ENCODE measurements at regions not wholly inside any gene's neighbourhood (a gene's known extent, or its start where the extent isn't known, plus 50 kb on each side); places are given as distances from the start of the nearest gene placed in this dataset.

DNA sequence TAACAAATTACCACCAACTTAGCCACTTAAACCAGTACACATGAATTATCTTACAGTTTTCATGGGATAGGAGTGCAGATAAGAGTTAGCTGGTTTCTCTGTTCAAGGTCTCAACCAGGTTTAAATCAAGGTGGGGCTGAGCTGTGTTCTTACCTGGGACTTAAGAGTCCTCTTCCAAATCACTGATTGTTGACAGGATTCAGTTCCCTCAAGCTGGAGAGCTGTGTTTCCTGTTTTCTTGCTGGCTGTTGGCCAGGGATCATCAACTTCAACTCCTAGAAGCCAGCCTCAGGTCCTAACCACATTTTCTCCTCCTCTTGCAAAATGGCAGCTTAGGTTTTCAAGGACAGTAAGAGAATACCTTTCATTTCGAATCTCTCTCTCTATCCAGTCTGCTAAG is 123.8 kb upstream of the CHRM3 start:
- DNase-seq = no peak

DNA sequence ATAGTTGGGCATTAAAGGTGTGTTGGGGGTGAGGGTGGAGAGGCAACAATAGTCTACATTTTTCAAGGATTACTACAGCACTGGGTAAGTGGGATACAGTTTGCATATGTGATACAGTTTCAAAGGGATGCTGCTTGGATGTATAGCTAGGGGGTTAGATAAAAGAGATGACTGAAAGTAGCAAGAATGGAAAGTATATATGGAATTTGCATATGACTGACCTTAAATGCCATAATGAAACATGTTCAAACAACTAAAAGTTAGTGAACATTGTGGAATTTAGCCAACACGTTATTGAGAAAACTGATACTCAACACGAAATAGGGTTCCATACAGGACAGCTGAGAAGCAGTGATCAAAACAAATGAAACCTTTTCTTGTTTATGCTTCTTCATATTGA is 124.8 kb upstream of the CHRM3 start:
- no peak for DNase-seq

DNA sequence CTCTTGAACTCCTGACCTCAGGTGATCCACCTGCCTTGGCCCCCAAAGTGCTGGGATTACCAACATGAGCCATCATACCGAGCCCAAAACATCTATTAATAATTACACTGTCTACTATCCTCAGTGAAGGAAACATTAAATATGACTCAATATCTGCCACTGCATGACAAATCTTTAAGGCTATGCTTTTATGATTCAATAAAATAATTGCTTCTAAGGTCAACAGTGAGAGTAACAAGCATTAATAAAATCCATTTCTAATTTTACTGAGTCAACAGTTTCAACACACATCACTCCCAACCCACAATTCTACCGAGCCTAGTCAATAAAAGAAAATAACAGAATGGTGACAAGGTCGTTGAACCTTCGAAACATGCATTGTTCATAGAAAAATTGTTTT is 125.5 kb upstream of the CHRM3 start:
- no peak for DNase-seq

DNA sequence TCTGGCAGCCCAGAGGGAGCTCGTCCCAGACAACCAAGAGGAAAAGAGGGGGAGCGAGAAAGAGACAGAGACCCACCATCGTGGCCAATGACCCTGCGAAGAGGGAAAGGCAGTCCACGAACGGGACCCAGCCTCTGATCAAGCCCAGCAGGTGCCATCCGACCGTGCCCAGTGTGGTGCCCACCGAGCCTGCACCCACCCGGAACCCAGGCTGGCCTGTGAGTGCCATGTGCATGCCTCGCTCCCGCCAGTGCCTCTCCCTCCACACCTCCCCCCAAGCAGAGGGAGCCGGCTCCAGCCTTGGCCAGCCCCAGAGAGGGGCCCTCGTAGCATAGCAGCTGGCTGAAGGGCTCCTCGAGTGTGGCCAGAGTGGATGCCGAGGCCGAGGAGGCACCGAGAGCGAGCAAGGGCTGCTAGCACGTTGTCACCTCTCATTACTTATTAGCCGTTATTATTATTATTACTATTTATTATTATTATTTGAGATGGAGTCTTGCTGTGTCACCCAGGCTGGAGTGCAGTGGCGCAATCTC is 130.7 kb upstream of the CHRM3 start:
- no peak for DNase-seq

DNA sequence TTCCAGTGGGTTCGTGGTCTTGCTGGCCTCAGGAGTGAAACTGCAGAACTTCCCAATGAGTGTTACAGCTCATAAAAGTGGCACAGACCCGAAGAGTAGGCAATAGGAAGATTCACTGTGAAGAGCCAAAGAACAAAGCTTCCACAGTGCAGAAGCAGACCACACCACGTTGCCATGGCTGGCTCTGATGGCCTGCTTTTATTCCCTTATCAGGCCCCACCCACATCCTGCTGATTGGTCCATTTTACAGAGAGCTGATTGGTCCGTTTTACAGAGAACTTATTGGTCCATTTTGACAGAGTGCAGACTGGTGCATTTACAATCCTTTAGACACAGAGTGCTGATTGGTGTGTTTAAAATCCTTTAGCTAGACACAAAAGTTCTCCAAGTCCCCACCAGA is 131.4 kb upstream of the CHRM3 start:
- DNase-seq = no peak

DNA sequence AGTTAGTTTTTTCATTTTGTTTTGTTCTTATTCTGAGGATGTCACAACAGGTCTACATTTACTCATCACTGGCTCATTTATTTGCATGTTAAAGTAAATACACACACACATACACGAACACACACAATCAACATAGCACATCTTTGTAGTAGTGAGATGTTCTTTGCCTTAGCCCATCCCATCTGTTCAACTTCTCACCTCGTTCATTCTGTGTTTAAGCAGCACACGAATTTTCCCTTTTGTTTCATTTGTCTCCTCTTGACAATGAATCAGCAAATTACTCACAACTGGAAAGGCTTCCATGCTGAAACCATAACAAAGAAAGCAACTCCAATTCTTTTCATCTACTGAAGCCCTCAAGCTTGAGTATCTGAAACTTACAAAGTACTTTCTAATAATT is 133.3 kb upstream of the CHRM3 start:
- DNase-seq = no peak

DNA sequence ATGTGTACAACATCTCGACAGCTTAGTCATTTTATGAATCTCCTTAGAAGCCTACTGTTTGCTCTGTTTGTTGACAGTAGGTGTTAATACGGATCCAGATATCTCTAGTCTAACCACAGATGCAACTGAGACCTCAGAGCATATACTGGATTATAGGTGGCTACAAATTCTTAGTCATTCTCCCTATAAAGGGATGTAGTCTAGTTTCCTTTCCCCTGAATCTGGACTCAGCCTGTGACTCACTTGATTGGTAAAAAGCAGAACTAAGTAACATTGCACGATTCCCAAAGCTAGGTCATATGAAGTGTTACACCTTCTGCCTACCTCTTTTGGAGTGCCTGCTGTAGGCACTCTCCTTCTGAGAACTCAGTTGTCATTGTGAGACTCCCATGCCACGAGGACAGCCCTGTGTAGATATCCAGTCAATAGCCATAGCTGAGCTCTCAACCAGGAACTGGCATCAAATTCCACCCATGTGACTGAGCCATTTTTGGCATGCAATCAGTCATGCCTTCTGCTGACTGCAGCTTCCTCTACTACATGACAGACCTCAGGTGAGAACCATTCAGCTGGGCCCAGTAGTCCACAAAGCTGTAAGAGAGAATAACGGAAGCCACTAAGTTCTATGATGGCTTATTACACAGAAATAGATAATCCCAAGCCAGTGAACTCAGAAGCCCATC is 135.9 kb upstream of the CHRM3 start:
- DNase-seq = no peak

DNA sequence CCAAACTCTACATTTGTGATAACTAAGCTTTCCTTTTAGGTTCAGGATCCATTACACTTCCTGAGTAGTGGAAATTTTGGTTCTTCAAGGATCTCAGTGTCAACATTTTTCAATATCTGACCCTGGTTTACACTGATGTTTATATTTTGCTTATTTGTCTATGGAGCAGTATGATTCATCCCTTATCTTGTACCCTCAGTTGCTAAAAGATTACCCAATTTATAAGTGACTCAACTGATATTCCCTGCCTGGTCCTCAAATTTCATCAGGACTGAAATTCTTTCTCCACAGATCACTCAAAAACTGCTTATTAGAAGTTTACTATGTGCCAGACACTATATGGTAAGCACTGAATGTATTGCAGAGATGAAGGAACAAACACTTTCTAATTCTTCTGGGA is 139.1 kb upstream of the CHRM3 start:
- DNase-seq = no peak

DNA sequence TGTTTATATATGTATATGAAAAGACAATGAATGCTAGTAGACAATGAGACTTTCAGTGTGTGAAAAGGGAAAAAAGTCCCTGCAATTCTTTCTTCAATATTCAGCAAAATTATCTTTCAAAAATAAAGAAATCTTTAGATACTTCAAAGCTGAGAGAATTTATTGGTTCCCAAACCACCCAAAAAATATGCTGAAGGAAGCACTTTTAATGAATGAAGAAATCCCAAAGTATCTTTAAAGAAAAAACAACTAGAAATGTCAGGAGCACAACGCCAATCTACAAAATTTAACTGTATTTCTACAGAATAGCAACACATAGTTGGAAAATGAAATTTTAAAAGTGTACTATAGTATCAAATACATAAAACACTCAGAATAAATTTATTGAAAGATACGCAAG is 142.3 kb upstream of the CHRM3 start:
- no peak for DNase-seq

DNA sequence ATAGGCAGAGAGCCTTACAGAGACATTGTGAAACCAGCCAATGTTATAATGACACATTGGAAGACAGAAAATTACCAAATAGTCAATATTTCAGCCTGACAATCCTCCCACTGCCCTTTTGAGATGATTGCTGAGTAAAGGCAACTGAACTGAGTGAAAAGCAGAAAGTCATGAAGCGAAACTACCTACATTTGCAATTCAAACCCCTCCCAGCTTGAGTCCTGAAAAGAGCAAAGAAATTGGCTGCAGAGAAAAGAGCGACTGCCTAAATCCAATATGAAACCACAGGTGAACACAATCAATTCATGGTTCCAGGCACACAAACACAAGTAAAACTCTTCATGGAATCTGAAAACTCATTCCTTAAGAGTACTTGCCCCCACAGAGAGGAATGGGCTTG is 143.4 kb upstream of the CHRM3 start:
- DNase-seq = no peak

DNA sequence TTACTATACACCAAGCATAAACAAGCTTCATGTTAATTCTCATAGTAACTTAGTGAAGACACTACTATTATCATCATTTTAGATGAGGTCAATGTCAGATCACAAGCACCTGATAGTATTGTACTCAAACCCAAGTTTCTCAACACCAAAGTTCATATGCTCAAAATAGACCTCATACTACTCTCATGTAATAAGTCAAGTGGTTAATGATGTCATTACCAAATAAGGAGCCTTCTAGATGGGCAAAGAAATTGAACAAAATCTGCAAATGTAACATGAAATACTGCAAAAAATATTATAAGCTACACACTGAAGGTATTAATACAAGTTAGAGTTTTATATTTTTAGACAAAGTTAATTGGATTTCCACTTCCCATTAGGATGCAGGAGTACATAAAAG is 144.0 kb upstream of the CHRM3 start:
- no peak for DNase-seq

DNA sequence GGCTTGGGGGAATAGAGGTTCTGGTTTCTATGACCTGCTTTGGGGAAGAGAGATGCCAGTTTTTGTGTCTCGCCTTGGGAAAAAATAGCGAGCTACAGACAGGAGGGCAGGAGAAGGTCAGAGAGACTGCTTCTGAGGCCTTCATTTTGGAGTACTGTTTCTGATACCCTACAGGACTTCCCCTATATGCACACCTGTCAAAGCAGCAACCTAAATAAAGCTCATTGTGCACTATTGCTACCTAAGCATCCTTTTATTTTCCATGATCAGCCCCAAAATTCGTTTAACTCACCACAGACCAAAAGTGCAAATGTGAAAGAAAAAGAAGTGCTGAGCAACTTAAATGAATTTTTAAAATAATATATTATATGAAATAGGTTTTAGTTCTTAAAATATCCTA is 145.6 kb upstream of the CHRM3 start:
- DNase-seq = no peak

DNA sequence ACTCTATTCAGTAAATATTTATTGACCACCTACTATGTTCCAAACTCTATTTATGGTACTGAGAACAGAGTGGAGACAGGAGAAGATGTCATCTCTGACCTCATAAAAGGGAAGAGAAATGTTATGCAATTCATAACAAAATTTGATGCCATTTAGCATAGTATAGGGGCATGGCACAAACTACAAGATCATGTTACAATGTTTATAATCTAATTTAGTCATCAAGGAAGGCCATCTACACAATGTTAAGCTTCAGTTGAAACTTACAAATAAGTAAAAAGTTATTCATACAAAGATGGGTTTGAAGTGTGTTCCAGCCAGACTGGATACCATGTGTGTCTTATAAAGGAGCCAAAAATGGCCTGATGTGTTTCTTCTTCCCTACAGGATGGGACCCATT is 146.8 kb upstream of the CHRM3 start:
- DNase-seq = no peak

DNA sequence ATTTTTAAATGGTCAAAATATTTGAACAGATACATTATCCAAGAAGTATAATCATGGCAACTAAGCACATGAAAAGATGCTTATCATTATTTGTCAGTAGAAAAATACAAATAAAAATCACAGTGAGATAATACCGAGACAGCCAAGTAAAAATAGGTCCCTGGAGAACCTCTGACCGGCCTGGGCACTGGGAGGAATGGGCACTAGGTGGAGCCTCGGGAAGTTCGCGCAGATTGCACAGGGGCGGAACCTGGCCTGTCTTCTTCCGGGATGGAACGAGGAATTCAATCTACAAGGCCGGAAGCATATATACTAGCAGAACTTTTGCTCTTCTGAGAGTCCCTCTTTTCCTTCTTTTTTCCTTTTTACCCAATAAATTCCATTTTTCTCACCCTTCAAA is 148.5 kb upstream of the CHRM3 start:
- no peak for DNase-seq

DNA sequence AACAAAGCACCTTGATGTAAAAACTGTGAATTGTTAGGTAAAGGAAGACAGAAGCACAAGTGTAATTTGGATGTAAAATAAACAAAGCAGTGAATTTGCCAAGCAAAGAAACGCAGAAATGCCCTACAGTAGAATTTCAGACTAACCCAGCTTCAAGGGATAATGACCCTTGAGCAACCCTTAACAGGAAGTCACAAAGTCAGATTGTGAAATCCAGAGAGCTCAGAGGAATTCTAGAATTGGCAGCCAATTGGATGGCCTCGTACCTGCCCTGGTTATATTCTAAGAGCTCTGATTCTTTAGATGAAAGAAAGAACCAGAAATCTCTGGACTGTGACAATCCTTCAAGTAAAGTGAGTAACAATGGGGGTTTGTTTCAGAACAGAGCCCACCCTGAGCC is 152.7 kb upstream of the CHRM3 start:
- no peak for DNase-seq

DNA sequence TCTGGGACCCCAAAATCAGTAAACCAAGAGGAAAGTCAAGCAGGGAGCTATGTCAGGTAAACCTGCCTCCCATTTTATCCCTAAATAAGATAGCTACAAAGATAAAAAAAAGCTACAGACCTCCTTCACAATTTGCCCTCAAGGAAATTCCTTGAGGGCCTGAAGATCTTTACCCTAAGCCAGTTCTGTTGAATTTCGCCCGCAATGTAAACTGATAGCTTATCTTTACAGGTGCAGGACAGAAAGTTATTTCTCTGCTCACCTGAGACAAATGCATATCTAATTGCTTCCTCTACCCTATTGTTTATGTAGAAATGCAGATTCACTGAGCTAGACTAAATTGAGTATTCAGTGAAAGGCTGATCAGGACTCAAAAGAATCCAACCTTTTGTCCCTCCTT is 153.4 kb upstream of the CHRM3 start:
- DNase-seq = no peak

DNA sequence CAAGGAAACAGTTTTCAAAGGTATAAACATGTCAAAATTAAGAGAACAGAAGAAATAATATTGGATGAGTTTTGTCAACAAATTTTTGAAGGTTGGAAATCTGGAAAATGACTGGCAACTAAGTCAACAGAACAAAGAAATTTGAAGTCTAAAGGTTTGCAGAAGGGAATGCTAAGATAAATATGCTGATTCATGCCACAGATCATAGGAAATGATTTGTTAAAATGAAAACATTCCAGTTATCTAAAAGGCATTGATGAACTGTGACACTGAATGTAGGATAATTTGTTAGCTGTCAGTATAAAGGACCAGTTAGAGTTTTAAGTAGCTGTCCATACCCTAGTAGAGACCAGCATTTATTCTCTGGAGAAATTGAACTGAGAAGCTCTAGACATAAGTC is 157.9 kb upstream of the CHRM3 start:
- no peak for DNase-seq

DNA sequence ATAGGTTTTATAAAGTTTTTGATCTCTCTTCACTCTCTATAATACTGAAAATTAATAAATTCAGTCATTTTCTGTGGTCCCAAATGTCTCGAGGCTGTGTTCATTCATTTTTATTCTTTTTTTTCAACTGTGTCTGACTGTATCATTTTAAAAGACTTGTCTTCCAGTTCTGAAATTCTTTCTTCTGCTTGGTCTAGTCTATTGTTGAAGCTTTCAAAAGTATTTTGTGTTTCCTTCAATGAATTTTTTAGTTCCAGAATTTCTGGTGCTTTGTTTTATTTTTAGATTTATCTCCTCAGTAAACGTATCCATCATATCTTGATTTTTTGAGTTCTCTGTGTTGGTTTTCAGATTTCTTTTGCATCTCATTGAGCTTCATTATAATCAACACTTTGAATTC is 161.0 kb upstream of the CHRM3 start:
- no peak for DNase-seq

DNA sequence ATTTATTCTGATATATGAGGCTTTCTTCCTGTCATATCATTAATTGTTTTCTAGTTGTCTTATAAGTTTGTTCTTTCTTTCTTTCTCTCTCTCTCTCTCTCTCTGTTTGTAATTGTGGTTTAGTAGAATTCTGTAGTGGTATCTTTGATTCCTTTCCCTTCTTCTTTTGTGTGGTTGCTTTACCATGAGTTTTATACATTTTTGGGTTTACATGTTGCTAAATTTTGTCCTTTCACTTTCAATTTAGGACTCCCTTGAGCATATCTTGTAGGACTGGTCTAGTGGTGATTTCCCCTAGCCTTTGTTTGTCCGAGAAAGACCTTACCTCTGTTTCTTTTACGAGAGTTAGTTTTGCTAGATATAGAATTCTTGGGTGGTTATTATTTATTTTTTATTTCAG is 162.3 kb upstream of the CHRM3 start:
- DNase-seq = no peak

DNA sequence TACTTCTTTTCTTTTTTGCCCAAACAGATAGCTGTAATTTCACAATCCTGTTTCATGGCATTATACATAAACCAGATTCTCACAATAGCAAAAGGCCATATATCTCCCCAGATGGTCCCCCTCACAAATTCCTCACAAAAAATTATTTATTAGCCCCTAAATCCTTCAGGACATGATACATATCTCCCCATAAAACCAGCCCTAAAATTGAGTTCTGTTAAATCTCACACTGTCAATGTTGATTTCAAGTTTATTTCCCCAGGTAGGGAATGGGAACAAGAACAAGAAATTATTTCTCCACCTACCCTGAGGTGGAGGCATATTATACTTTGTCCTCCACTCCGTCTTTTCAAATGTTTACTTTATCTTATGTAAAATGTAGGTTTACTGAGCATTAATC is 163.4 kb upstream of the CHRM3 start:
- DNase-seq = no peak

DNA sequence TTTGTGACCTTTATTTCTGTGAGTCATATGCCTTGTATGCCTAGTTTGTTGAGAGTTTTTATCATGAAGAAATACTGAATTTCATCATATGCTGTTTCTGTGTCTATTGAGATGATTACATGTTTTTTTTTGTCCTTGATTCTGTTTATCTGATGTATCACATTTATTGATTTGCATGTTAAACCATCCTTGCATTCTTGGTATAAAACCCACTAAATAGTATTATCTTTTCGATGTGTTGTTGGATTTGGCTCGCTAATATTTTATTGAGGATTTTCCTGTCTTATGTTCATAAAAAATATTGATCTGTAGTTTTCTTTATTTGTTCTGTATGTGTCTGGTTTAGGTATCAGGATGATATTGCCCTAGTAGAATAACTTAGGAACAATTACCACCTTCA is 164.7 kb upstream of the CHRM3 start:
- DNase-seq = no peak

DNA sequence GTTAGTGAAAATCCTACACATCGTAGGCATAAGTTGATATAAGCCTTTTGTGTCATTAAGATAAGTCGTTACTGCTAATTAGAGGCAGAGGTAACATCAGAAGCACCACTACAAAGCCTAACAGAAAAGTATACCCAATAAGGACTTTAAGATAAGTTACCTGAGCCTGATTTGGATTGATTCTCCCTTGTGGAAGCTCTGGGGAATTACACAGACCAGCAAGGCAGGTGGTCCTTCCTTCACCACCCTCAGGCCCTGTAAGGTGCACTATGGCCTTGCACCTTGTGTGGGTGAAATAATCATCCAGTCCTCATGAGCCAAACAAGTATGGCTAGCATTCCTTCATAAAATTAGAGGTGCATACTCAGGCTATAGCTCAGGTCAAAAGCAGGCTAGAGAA is 166.7 kb upstream of the CHRM3 start:
- no peak for DNase-seq

DNA sequence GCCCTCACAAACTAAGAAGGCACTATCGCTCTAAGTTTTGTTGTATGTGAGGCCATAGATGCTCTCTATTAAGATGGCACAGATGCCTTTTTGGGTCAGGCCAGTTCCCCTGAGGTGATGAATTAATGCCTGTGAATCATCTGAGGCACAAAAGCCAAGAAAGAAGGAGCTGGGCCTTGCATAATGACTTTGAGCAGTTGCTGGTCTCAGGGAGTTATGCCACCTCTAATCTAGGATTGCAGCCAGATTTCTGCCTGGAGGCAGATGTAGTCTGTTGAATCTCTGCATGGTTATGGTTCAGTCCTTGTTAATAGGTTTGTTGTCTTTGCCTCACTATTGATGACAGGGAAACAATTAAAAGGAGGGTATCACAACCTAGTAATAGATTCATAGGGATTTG is 168.1 kb upstream of the CHRM3 start:
- DNase-seq = no peak

DNA sequence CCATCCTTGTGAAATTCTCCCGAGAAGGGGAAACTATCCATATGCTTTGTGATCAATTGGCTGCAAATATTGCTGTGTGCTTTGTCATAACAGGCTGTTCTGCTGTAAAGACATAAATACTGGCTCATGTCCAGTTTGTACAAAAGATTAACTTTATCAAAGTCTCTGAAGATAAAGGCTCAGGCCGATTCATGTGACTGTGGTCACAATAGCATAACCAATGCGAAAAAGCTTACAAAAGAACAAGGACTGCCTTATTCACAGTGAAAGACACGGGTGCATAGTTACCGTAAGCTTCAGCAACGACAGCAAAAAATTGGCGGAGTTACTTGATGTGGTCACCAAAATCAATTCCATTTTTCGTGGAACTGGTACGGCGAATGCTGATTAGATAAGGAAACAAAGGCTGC is 173.6 kb upstream of the CHRM3 start:
- DNase-seq = no peak

DNA sequence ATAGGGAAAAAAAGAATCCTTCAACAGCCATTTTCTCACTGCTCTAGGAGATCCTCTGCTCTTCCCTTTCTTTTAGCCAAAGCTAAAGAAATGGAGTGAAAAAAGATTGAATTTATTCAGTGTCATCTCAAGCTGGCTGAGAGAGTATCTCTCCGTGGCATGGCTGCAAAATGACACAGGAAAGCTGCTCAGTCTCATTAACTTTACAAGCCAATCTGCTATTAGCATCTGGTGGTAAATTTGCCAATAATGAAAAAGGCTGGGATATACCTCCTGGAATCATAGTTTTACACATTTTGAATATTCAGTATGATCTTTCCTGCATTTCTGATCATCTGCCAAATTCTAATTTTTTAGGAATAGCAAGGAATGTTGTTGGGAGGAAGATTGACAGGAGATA is 176.8 kb upstream of the CHRM3 start:
- no peak for DNase-seq

DNA sequence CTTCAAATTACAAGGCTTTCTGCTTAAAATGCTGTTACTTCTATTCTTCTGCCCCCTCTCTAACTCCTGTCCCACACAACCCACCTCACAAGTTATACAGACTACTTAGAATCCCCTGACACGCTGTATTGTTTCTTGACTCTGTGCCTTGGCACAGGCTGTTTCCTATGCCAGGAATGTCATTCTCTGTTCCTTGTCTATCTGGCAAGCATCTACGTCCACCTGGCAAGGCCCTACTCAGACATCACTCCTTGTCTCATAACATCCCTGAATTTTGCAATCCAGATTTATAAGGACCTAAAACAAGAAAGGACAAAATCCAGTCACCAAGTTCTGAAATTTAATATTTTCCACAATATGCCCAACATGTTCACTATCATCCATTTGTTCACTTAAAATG is 182.0 kb upstream of the CHRM3 start:
- no peak for DNase-seq
